Suppressor macrophage (primary cell): ENCODE measurements at regions not wholly inside any gene's neighbourhood (a gene's known extent, or its start where the extent isn't known, plus 50 kb on each side); places are given as distances from the start of the nearest gene placed in this dataset.
"Not testable (repeated sequence)": the region's sequence is repeated elsewhere in the genome, so short reads cannot be mapped to it uniquely, and the experiment has no call there.

ENCODE experiments used
- DNase-seq, 4 experiments: peaks; one replicate each; pipeline ENCODE4 v3.0.0-alpha.2; 2020 to 2022

GRCh38 chr21:6561168-6561567 is 3960.2 kb upstream of the TPTE start:
- DNase-seq: not testable (repeated sequence)

GRCh38 chr21:6561578-6561977 is 3959.8 kb upstream of the TPTE start:
- DNase-seq: not testable (repeated sequence)

GRCh38 chr21:6564543-6565166 is 3956.7 kb upstream of the TPTE start:
- not testable (repeated sequence) for DNase-seq

- DNase-seq: peak in 3 of 4 experiments; percentile 1 to 45 (median 25)
These were observed 3955.9 kb upstream of the TPTE start for GRCh38 chr21:6565190-6566094.

GRCh38 chr21:6567542-6567941 is 3953.8 kb upstream of the TPTE start:
- DNase-seq: not testable (repeated sequence)

- not testable (repeated sequence) for DNase-seq
These were observed 3952.2 kb upstream of the TPTE start for GRCh38 chr21:6569152-6569551.

- not testable (repeated sequence) for DNase-seq
These were observed 3951.6 kb upstream of the TPTE start for GRCh38 chr21:6569587-6570392.

GRCh38 chr21:6570700-6571368 is 3950.5 kb upstream of the TPTE start:
- not testable (repeated sequence) for DNase-seq

GRCh38 chr21:6573576-6573975 is 3947.8 kb upstream of the TPTE start:
- not testable (repeated sequence) for DNase-seq

- not testable (repeated sequence) for DNase-seq
These were observed 3941.6 kb upstream of the TPTE start for GRCh38 chr21:6579801-6580200.
